IPS-11a (cell line): ENCODE measurements at regions not wholly inside any gene's neighbourhood (a gene's known extent, or its start where the extent isn't known, plus 50 kb on each side); places are given as distances from the start of the nearest gene placed in this dataset.

Experiments
- H3K4me3 ChIP-seq: one replicate; pipeline ENCODE4 v1.5.1; 2013; ENCODE audit warnings: low read depth, low read length, control low read depth

DNA sequence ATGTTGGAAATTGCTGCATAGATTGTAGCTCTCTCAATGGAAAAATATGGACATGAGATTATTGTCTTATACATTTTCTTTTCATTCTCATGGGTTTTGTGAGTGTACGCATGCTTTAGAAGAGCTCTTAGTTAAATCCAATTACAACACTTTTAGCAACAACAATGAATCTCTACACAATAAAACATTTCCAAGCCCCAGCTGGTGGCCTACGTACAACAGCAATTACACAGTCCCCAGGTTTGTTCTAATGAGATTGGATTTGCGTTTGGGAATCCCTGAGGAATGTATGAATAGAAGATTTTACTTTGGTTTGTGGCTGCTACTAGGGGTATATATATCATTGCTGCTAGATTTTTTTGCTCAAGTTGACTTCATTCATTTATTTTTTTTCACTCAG is 98.6 kb downstream of the FHDC1 start:
- H3K4me3 ChIP-seq, result no peak overlapping the region

DNA sequence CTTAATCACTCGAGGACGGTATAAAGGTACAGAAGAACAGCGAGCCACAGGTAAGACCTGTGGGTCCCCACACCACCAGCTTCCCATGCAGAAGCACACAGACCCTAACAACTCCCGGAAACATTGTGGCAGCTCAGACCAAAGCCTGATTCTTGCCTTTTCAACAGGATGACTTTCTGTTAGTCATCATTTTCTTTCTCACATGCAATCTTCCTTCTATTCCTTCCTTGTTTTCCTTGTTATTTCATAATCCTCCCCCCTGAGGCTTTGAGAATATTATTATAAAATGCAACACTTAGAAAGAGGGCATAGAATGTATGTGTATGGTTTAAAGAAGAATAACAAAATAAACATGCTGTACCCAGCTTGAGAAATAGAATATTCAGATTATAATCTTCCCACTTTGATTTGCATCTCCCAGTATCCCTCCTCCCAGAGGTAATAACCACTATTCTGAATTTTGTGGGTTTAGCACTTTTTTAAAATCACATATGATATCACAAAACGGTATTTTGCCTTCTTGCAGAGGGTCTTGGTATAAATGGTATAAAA is 100.9 kb downstream of the FHDC1 start:
- no peak overlapping the region for H3K4me3 ChIP-seq

DNA sequence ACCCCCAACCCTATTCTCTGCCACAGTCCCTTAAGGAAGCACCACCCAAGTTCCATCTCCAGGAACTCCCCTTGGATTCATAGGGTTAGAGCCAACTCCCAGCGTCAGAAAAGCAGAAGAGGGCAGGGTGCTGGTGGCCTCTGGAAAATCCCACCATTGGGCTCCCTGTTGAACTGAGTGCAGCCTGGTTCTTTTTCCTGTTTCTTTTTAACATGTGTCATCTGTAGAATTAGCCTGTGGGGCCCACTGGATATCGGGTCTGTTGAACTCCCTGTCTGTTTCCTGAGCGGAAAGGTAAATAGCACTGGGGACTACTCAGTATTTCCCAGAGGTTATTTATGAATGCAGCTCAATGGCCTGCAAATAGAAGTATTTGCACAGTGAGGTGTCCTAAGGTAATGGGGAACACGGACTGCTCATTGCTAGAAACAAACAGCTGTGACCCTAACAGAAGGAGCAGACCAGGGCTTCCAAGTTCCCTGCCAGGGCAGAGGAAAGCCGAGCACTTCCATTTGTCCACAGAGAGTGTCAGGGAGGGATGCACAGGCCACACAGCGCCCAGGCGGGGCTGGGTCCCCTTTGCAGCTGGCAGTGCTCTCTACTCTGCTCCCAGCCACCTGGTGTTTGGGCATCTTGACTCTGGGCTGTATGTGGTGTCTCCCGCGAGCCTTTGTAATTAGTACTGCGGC is 102.6 kb downstream of the FHDC1 start:
- no peak overlapping the region for H3K4me3 ChIP-seq

DNA sequence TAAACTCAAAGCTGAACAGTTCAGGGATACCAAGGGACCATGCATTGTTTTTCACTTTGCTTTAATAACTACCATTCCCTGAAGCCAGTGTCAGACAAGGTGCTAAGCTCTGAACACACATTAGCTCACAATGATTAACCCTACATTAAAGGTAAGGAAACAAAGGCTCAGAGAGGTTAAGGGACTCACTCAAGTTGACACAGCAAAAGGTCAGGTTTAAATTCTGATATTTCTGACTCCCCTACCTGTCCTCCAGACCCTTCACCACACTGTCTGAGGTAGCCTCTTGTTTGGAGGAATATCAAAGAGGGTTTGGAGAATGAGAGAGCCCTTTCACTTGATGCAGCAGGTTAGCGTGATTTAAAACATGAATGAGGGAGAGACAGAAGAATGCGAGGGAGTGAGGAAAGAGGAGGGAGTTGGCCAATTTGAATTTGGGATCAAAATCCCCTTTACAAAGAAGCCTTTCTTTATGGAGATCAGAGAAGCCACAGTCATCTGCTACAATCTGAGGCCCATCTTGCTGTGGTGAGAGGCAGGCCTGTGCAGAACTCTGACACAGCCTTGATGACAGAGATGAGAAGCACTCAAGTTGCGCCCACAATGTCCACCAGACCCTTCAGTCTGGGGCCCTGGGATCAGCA is 103.5 kb downstream of the FHDC1 start:
- H3K4me3 ChIP-seq, result no peak overlapping the region

DNA sequence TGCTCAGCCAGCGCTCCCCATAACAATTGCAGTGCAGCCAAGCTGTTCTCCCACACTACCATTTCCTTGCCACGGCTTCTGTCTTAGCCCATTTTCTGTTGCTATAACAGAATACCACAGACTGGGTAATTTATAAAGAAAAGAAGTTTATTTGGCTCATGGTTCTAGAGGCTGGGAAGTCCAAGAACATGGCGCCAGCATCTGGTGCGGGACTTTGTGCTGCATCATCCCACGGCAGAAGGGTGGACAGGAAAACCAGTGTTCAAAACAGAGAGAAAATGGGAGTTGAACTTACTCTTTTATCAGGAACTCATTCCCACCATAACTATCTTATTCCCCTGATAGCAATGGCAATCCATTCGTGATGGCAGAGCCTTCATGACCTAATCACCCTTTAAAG is 104.6 kb downstream of the FHDC1 start:
- no peak overlapping the region for H3K4me3 ChIP-seq

DNA sequence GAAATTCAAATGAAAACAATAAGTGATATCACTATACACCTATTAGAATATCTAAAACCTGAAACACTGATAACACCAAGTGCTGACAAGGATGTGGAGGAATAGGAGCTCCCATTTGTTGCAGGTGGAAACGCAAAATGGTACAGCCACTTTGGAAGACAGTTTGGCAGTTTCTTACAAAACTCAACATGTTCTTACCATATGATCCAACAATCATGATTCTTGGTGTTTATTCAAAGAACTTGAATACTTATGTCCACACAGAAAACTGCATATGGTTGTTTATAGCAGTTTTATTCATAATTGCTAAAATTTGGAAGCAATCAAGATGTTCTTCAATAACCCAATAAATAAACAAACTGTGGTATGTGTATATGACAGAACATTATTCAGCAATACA is 107.9 kb downstream of the FHDC1 start:
- H3K4me3 ChIP-seq, result no peak overlapping the region

DNA sequence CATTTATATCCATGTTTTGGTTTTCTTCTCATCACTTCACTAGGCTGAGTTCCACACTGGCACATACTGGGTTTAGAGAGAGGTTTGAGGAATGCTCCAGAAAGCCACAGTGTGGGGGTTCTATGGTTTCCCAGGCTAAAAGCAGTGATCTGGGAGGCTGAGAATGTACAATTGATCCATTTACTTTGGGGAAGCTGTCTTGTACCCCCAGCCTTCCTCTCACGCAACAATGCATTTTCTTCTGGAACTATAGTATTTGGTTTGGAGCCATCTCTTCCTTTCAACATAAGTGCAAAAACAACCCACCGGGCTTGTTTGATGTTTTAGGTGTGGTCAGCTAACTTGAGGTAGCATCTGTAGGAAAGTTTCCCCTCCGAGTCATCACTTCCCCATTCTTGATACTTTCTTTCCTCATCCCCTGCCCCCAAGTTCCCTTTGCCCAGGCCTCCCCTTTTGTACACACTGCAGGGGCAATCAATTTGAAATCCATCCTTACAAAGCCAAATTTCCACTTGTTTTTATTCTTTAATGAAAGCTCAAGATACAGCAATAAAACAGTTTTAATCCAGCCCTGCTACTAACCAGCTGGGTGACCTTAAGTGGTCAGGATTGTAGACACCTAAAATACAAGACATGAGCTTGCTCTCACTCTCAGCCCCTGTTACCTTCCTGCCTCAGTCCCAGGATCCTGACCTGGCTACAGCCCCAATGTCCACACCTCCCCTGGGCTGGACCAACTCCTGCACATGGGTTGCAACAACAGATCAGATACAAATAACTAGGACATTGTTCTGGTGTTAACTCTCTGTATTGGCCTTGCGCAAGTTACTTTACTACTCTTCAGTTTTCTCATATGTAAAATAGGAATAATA is 109.2 kb downstream of the FHDC1 start:
- H3K4me3 ChIP-seq, result no peak overlapping the region

DNA sequence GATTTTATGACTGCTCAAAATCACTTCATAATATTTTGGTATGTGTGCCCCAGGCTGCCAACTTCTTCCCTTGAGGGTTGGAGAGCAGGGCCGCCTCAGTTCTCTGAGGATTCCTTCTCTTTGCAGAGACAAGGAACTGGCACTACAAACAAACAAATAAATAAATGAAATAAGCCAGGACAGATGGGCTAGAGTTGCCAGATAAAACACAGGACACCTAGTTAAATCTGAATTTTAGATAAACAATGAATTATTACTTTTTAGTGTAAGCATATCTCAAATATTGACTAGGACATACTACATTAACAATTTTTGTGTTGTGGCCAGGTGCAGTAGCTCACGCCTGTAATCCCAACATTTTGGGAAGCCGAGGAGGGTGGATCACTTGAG is 122.5 kb downstream of the FHDC1 start:
- H3K4me3 ChIP-seq, result no peak overlapping the region

DNA sequence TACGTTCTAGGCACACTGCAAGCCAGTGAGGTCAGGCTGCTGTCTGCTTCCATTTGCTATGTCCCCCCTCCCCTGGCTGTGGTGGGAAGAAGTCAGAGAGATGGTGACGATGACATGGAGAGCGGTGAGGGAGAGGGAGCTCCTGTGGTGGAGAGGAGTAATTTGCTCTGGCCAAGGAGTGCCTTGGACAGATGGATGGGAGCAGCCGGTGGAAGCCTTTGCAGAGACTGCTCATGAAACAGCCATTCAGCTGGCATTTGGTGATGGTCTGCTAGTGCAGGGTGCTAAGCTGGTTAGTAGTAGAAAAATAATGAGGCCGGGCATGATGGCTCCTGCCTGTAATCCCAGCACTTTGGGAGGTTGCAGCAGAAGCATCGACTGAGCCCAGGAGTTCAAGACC is 124.1 kb downstream of the FHDC1 start:
- no peak overlapping the region for H3K4me3 ChIP-seq

DNA sequence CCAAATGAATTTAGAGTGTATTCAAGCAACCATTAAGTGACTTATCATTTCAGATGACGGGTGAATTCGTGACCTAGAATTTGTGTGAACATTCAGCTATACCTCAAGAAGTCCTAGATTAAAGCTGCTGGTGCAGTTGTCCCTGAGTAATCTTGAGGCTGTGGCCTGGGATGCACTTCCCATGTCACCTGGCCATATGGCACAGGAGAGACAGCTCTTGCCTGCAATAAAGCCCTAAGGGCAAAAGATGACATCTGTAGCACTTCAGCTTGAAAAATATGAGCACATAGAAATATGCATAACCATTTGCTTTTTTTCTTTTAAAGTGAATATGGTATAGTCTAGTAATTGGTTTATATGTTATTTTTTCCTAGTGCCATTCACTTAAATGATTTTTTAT is 125.8 kb downstream of the FHDC1 start:
- no peak overlapping the region for H3K4me3 ChIP-seq

DNA sequence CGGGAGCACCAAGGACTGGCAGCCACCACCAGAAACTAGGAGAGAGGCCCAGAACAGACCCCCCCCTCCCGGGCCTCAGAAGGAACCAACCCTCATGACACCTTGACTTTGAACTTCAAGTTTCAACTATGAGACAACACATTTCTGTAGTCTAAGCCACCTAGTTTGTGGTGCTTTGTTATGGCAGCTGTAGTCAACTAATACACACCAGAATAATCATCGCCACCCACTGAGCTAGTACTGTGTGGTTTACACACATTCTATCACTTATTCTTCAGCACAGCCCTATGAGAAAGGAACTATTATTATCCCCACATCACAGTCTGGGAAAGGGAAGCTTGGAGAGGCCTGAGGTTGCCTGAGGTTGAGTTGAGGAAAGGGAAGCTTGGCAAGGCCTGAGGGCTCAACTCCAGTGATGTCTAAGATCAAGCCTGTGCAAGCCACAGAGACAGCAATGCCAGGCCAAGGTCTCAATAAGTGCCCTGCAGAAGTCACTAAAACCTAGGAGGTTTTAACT is 126.6 kb downstream of the FHDC1 start:
- no peak overlapping the region for H3K4me3 ChIP-seq

DNA sequence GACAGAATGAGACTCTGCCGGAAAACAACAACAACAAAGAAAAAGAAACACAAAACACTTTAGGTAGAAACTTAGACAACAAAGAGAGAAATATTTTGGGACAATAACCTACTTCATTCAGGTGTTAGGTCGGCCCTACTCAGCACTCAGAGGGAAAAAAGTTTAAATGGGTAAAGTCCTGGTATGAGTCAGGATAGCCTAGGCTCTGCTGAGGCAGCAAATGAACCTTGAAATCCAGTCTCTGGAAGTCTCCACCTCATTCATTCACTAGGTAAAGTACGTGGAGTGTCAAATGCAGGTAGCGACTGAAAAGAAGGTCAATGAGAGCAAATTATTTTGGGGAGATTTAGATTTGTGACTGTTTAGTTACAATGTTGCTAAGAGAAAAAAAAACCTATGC is 127.4 kb downstream of the FHDC1 start:
- H3K4me3 ChIP-seq, result no peak overlapping the region

DNA sequence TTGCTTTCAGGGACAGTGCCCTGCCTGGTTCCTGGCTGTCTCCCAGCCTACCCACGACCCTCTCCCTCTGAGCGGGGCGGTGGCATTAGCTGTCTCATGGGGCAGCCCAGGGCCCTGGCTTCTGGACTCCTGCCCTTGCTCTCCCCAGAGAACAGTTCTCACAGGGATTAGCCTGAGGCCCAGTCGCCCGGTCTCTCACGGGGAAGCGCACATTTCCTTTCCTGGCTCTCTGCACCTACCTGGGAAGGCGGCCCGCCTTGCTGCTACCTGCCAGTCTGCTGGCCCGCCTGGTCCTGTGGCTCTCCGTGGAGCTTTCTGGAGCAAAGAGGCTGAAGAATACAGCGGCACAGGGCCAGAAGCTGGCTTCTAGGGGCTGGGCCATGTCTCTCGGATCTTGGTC is 128.4 kb downstream of the FHDC1 start:
- H3K4me3 ChIP-seq, result no peak overlapping the region

DNA sequence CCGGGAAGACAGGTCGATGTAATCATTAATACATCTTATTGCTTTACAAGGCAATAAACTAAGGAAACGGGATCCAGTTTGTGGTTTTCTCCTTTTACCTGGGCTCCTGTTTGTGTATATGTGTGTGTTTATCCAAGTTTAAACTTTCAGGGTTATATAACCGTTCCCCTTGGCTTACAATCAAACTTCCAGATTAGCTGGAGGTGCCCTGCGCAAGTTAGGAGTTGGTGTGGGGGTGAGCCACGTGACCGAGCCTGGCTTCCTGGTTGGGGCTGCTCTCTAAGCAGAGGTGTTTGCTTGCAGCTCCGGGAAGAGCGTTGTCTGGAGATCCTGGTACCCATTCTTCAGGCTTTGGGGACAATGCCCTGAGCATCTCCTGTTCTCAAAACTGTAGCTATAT is 129.2 kb downstream of the FHDC1 start:
- H3K4me3 ChIP-seq, result no peak overlapping the region

DNA sequence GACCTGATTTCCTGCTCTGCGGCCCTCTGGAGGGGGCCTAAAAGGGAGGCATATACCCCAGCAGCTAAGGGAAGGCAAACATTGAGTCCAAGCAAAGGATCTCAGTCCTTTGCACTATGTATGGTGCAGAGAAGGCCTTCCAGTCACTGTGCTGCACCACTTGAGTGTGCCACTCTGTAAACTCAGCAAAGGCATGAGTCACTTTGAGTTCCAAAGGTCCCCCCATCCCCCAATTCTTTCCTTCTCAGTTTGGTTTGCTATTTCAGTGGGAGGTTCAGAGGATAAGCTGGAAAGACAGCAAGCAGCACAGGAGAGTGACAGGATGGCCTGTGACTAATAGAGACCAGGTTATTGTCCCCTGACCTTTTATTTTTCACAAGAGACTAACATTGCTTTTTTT is 131.3 kb downstream of the FHDC1 start:
- H3K4me3 ChIP-seq, result no peak overlapping the region

DNA sequence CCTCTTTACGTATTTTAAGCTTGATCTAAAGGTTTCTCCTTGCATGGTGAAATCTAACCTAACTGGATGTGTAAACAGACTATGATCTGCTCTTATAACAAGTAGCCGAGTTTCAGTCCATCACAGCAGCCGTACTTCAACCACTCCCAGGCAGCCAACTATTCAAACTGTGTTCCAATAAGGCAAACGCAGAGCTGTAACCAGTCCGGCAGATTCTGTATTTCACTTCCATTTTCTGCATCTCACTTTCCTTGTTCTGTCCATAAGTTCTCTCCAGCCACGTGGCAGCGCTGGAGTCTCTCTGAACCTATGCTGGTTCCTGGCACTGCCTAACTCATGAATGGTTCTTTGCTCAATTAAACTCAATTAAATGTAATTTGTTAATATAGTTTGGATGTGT is 132.6 kb downstream of the FHDC1 start:
- H3K4me3 ChIP-seq, result no peak overlapping the region

DNA sequence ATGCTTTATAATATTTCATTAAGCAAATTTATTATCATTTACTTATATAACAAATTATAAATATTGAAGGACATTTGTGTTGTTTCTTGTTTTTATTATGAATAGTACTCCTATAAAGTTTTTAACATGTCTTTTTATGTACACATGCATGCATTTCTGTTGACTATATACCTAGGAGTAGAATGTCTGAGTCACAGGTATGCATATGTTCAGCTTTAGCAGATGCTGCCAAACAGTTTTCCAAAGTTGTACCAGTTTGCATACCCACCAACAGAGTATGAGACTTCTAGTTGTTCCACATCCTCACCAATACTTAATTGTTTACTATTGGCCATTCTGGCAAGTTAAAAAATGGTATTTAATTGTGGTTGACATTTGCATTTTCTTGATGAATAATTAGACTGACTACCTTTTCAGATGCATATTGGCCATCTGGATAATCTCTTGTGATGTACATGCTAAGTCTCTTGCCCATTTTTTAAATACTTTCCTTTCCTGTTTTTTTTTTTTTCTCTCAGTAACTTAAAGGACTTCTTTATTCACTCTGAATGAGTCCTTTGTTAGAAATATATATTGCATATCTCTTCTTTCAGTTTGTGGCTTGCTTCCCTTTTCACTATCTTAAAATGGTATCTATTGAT is 132.2 kb upstream of the TRIM2 start:
- H3K4me3 ChIP-seq, result no peak overlapping the region

DNA sequence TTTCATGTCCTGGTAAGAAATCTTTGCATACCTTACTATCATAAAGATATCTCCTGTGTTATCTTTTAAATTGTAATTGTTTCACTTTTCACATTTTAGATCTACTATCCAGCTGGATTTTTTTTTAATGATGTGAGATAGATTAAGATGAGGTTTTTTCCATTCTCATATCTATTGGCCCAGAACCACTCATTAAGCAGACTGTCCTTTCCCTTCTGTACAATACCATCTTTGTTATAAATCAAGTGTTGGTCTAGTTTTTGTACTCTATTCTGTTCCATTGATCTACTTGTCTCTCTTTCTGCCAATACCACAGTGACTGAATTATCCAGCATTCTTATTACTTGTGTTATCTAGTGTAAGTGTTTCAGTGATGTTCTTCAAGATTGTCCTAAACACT is 131.6 kb upstream of the TRIM2 start:
- H3K4me3 ChIP-seq, result no peak overlapping the region

DNA sequence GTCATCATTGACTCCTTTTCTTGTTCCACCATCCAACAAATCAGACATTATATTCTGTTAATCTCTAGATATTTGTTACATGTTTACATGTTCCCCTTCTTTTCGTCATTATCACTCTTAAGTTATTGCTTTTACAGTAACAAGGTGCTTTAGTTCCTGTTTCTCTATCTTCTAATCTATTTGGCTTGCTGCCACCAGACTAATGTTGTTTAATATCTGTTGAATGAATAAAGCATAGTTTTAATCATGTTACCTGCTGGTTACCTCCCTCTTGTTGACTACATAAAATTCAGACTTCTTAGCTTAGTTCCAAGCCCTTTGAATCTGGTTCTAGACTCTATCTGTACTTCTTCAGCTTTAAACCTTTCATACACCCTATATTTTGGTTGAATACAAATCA is 129.8 kb upstream of the TRIM2 start:
- H3K4me3 ChIP-seq, result no peak overlapping the region

DNA sequence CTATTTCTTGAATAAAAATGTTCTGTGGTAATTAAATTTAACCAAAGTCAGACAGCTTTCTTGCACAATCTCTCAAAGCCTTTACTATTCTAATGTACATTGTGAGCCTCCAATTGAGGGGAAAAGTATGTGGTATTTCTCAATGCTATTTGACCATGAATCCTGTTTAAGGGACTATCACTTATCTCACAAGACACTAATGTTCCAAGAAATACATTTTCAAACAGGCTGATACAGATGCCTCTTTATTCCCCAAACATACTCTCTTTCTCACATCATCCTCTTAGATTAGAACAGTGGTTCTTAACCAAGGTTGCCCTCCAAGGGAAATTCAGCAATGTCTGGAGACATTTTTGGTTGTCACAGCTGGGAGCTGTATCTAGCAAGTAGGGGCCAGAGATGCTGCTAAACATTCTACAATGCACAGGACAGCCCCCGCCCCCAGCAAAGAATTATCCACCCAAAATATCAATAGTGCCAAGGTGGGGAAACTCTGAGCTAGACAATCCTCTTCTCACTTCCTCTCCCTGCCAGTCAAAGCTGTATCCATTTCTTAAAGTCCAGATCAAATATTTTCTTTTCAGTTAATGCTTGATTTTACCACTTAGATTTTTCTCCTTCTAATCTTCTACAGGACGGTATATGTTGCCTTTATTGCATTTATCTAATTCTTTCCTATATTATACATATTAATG is 129.2 kb upstream of the TRIM2 start:
- no peak overlapping the region for H3K4me3 ChIP-seq
